ENCODE measurements at regions not wholly inside any gene's neighbourhood (a gene's known extent, or its start where the extent isn't known, plus 50 kb on each side); places are given as distances from the start of the nearest gene placed in this dataset.

DNA sequence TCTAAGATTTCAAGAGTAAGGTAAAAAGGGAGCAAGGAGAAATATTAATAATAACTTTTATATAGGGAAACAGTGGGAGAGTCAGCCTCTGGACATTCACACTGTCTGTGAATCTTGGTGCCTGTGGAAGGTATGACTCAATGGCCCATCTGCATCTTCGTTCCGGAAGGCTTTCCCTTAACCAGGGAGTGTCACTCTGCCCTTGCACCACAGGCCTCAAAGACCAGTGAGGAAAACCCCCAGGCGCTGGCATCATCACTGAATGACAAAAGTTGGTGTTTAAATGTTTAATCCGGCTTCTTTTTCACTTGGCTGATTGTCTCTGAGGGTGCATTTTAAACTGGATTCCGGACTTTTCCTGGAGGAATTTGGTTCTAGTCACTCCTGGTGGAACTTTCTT lies 522.4 kb upstream of the TLE4 start:
- no peak for FAIRE-seq
- no peaks in the 10 kb centered on the region for H3K36me3 ChIP-seq (ENCODE audit: control insufficient read depth in 3 of 3, insufficient read depth in 2 of 3, low read depth in 1 of 3, low read length in 3 of 3)
- H3K9me3 ChIP-seq (ENCODE audit: control insufficient read depth in 2 of 2, insufficient read depth in 1 of 2, low read depth in 1 of 2, low read length in 1 of 2): no peaks in the 10 kb centered on the region
- no peak overlapping the region for H3K4me3 ChIP-seq (ENCODE audit: low read depth in 1 of 3, low read length in 3 of 3)
- WGBS, 3 donors: 74 to 80% (median 74%) methylated on average over 5 of the region's 5 CpGs
- no peak overlapping the region for H3K27ac ChIP-seq (ENCODE audit: low read depth in 1 of 3, low read length in 2 of 3)
- H3K4me1 ChIP-seq (ENCODE audit: control insufficient read depth in 3 of 3, insufficient read depth in 2 of 3, low read depth in 1 of 3, low read length in 2 of 3): no peaks in the 10 kb centered on the region
- no peak for DNase-seq
- no peaks in the 10 kb centered on the region for H3K27me3 ChIP-seq (ENCODE audit: control insufficient read depth in 3 of 3, insufficient read depth in 3 of 3, low read length in 3 of 3)

DNA sequence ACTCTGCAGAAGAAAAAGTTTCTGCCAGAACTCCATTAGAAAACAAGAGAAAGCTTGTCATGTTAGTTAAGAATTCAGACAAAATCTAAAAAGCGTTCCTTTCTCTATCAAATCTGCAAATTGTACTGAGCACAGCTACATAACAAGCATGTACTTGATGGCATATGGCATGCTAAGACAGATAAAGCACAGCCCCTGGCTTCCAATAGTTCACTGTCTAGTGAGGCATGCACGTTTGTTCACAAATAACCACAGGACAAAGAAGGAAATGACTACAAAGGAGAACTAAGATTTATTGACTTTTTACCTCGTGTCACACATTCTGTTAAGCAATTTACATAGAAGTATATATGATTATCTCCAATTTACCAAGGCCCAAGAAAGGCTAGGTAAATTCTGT lies 518.2 kb upstream of the TLE4 start:
- no peaks in the 10 kb centered on the region for H3K27me3 ChIP-seq (ENCODE audit: control insufficient read depth in 3 of 3, insufficient read depth in 3 of 3, low read length in 3 of 3)
- H3K9me3 ChIP-seq (ENCODE audit: control insufficient read depth in 2 of 2, insufficient read depth in 1 of 2, low read depth in 1 of 2, low read length in 1 of 2): no peaks in the 10 kb centered on the region
- DNase-seq (no peak), FAIRE-seq (no peak)
- 30 to 51% (median 30%) methylated on average over 3 of the region's 3 CpGs for WGBS, 3 donors
- no peak overlapping the region for H3K4me3 ChIP-seq (ENCODE audit: low read depth in 1 of 3, low read length in 3 of 3)
- no peak overlapping the region for H3K27ac ChIP-seq (ENCODE audit: low read depth in 1 of 3, low read length in 2 of 3)
- H3K4me1 ChIP-seq (ENCODE audit: control insufficient read depth in 3 of 3, insufficient read depth in 2 of 3, low read depth in 1 of 3, low read length in 2 of 3): no peaks in the 10 kb centered on the region
- H3K36me3 ChIP-seq (ENCODE audit: control insufficient read depth in 3 of 3, insufficient read depth in 2 of 3, low read depth in 1 of 3, low read length in 3 of 3): no peaks in the 10 kb centered on the region

DNA sequence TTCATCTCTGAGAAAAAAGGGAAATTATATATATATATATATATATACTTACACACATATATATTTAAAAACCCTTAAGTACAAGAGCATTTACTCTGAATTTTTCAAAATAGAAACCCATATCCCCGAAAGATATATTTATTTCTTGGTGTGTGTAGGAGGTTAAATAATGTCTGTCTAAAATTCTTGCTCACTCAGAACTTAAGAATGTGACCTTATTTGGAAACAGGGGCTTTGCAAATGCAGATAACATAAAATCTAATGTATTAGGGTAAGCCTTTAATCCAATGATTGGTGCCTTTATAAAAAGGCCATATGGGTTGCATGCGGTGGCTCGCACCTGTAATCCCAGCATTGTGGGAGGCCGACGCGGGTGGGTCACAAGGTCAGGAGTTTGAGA lies 517.3 kb upstream of the TLE4 start:
- FAIRE-seq: no peak
- Histone ChIP-seq H3K36me3 (ENCODE audit: control insufficient read depth in 3 of 3, insufficient read depth in 2 of 3, low read depth in 1 of 3, low read length in 3 of 3) (no peaks in the 10 kb centered on the region), H3K4me1 (ENCODE audit: control insufficient read depth in 3 of 3, insufficient read depth in 2 of 3, low read depth in 1 of 3, low read length in 2 of 3) (no peaks in the 10 kb centered on the region), H3K27me3 (ENCODE audit: control insufficient read depth in 3 of 3, insufficient read depth in 3 of 3, low read length in 3 of 3) (no peaks in the 10 kb centered on the region), H3K9me3 (ENCODE audit: control insufficient read depth in 2 of 2, insufficient read depth in 1 of 2, low read depth in 1 of 2, low read length in 1 of 2) (no peaks in the 10 kb centered on the region), H3K4me3 (ENCODE audit: low read depth in 1 of 3, low read length in 3 of 3) (no peak overlapping the region), H3K27ac (ENCODE audit: low read depth in 1 of 3, low read length in 2 of 3) (no peak overlapping the region)
- 92 to 94% (median 92%) methylated on average over 6 of the region's 6 CpGs for WGBS, 3 donors
- no peak for DNase-seq

DNA sequence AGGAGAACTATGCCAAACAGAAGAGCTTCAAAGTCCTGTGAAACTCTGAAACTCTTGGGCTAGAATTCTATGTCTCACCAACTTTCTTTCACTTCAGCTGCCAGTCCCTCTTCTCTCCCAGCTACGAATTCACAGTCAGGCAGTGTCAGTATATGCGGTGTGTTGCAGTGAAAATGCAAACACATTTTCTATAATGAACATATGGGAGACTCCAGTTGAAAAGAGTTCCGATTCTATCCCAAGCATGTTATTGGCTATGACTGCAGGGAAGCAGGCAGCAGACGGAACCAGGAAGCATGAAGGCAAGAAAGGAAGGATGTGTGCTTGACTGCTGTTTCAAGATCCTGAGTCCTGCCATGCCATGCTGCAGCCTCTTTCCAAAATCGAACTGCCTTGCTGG lies 515.7 kb upstream of the TLE4 start:
- Histone ChIP-seq H3K4me3 (ENCODE audit: low read depth in 1 of 3, low read length in 3 of 3) (no peak overlapping the region), H3K36me3 (ENCODE audit: control insufficient read depth in 3 of 3, insufficient read depth in 2 of 3, low read depth in 1 of 3, low read length in 3 of 3) (no peaks in the 10 kb centered on the region)

DNA sequence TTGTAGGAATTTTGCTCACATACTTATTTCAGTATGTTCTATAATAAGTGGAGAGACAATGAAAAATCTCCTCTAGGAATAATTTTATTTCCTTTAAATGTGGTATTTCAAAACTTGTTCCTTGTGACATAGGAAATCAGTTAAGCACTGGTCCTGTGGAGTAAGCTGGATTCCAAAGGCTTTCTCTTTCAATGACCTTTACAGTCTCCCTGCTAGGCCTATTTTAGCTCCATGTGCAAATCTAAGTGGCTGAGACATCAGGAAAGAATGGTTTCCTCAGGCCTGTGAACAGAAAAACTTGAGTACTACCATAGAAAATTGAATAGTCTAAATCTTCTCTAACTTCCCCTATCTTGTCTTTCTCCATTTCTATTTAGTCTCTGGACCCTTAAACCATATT lies 514.2 kb upstream of the TLE4 start:
- no peak overlapping the region for H3K27ac ChIP-seq (ENCODE audit: low read depth in 1 of 3, low read length in 2 of 3)
- DNase-seq (no peak), FAIRE-seq (no peak)
- H3K36me3 ChIP-seq (ENCODE audit: control insufficient read depth in 3 of 3, insufficient read depth in 2 of 3, low read depth in 1 of 3, low read length in 3 of 3): no peaks in the 10 kb centered on the region
- no peak overlapping the region for H3K4me3 ChIP-seq (ENCODE audit: low read depth in 1 of 3, low read length in 3 of 3)
- H3K9me3 ChIP-seq (ENCODE audit: control insufficient read depth in 2 of 2, insufficient read depth in 1 of 2, low read depth in 1 of 2, low read length in 1 of 2): no peaks in the 10 kb centered on the region
- H3K4me1 ChIP-seq (ENCODE audit: control insufficient read depth in 3 of 3, insufficient read depth in 2 of 3, low read depth in 1 of 3, low read length in 2 of 3): no peaks in the 10 kb centered on the region
- no peaks in the 10 kb centered on the region for H3K27me3 ChIP-seq (ENCODE audit: control insufficient read depth in 3 of 3, insufficient read depth in 3 of 3, low read length in 3 of 3)

More for the DNA sequence above, 515.7 kb upstream of the TLE4 start:
- H3K9me3 ChIP-seq (ENCODE audit: control insufficient read depth in 2 of 2, insufficient read depth in 1 of 2, low read depth in 1 of 2, low read length in 1 of 2): no peaks in the 10 kb centered on the region
- FAIRE-seq: no peak
- 70 to 85% (median 70%) methylated on average over 5 of the region's 5 CpGs for WGBS, 3 donors
- DNase-seq: no peak
- no peak overlapping the region for H3K27ac ChIP-seq (ENCODE audit: low read depth in 1 of 3, low read length in 2 of 3)
- no peaks in the 10 kb centered on the region for H3K4me1 ChIP-seq (ENCODE audit: control insufficient read depth in 3 of 3, insufficient read depth in 2 of 3, low read depth in 1 of 3, low read length in 2 of 3)
- H3K27me3 ChIP-seq (ENCODE audit: control insufficient read depth in 3 of 3, insufficient read depth in 3 of 3, low read length in 3 of 3): no peaks in the 10 kb centered on the region

DNA sequence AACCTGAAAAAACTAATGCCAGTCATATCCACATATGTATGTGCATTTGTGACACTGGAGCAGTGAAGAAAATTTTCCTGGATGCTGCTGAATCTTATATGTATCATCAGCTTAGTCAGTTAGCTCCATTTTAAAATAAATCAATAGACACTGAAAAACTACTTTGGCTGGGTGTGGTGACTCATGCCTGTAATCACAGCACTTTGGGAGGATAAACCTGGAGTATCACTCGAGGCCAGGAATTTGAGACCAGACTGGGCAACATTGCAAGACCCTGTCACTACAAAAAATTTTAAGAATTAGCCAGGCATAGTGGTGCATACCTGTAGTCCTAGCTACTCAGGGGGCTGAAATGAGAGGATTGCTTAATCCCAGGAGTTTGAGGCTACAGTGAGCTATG lies 511.0 kb upstream of the TLE4 start:
- no peaks in the 10 kb centered on the region for H3K36me3 ChIP-seq (ENCODE audit: control insufficient read depth in 3 of 3, insufficient read depth in 2 of 3, low read depth in 1 of 3, low read length in 3 of 3)
- H3K9me3 ChIP-seq (ENCODE audit: control insufficient read depth in 2 of 2, insufficient read depth in 1 of 2, low read depth in 1 of 2, low read length in 1 of 2): no peaks in the 10 kb centered on the region
- no peak overlapping the region for H3K4me3 ChIP-seq (ENCODE audit: low read depth in 1 of 3, low read length in 3 of 3)
- H3K27ac ChIP-seq (ENCODE audit: low read depth in 1 of 3, low read length in 2 of 3): no peak overlapping the region
- no peak for DNase-seq
- H3K27me3 ChIP-seq (ENCODE audit: control insufficient read depth in 3 of 3, insufficient read depth in 3 of 3, low read length in 3 of 3): no peaks in the 10 kb centered on the region
- H3K4me1 ChIP-seq (ENCODE audit: control insufficient read depth in 3 of 3, insufficient read depth in 2 of 3, low read depth in 1 of 3, low read length in 2 of 3): no peaks in the 10 kb centered on the region
- FAIRE-seq: no peak
- WGBS, 3 donors: 19 to 32% (median 30%) methylated on average over 1 of the region's 1 CpG

DNA sequence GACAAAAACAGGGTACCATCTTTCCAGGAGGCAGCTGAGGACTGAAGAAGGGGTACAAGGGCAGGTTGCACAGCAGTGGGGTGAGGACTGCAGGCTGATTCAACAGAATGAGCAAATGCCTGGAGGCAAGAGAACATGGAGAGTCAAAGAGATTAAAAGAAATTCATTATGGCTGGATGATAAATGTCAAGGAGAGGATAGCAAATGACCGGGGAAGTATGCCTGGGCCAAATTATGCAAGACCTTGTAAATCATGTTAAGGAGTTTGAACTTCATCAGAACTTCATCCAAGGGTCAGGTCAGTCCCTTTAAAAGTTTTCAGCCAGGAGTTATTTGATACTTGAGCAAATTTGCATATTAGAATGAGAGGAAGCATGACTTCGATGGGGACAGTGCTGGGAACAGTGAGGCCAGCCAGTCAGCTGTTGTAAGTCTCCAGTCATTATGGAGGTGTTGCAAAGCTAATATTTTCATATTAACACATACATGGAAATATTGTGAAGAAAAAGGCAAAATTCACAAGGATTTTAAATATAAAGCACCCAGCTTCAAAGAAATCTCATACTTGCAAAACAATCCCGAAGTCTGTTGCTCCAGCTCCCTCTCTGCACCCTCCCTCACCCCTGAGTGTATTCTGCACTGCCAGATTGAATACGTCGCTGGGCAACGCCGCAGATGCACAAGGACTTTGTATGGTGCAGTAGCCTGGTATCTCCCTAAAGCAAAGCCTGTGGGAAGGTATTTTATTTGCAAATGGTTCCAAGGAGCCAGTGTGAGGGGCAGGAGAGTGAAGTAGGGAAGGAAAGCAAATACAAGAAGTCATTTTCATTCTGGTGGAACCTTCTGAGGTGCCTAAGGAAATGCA lies 509.8 kb upstream of the TLE4 start:
- Histone ChIP-seq H3K36me3 (ENCODE audit: control insufficient read depth in 3 of 3, insufficient read depth in 2 of 3, low read depth in 1 of 3, low read length in 3 of 3) (no peaks in the 10 kb centered on the region), H3K9me3 (ENCODE audit: control insufficient read depth in 2 of 2, insufficient read depth in 1 of 2, low read depth in 1 of 2, low read length in 1 of 2) (no peaks in the 10 kb centered on the region), H3K27me3 (ENCODE audit: control insufficient read depth in 3 of 3, insufficient read depth in 3 of 3, low read length in 3 of 3) (no peaks in the 10 kb centered on the region), H3K4me3 (ENCODE audit: low read depth in 1 of 3, low read length in 3 of 3) (no peak overlapping the region), H3K4me1 (ENCODE audit: control insufficient read depth in 3 of 3, insufficient read depth in 2 of 3, low read depth in 1 of 3, low read length in 2 of 3) (no peaks in the 10 kb centered on the region), H3K27ac (ENCODE audit: low read depth in 1 of 3, low read length in 2 of 3) (no peak overlapping the region)
- WGBS, 3 donors: 64 to 79% (median 74%) methylated on average over 7 of the region's 7 CpGs
- no peak for FAIRE-seq
- DNase-seq: no peak

DNA sequence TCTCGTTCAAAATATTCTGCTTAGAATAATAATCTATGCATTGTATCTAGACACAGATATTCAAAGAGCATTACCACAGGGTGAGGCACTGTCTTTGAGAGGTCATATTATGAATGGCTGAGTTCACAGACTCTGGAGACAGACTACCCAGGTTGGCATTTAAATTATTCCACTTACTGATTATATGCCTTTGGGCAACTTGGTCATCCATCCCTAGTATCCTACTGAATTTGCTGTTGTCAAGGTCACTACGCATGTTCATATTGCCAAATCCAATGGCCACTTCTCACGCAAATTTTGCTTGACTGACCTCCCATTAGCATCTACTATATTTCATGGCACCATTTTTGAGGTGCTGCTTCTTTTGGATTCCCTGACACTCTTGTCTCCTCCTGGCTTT lies 498.6 kb upstream of the TLE4 start:
- WGBS, 3 donors: 88 to 93% (median 91%) methylated on average over 3 of the region's 3 CpGs
- no peak for FAIRE-seq

DNA sequence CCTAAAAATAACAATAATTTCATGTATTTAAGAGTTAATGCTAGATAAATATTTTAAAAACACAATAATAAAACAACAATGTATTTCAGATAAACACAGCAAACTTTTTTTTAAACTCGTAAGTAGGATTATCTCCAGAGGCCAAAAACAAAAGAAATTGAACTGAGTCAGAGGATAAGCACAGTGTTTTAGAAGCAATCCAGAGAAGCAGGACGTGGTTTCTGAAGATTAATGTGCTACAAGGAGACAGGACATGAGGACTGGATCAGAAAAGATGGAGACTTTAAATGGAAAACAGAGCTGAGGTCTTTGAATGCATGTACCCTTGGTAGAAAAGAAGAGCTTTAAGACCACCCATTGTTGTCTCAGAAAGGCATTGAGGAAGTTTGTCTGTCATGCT lies 491.2 kb upstream of the TLE4 start:
- Histone ChIP-seq H3K4me1 (ENCODE audit: control insufficient read depth in 3 of 3, insufficient read depth in 2 of 3, low read depth in 1 of 3, low read length in 2 of 3) (no peaks in the 10 kb centered on the region), H3K36me3 (ENCODE audit: control insufficient read depth in 3 of 3, insufficient read depth in 2 of 3, low read depth in 1 of 3, low read length in 3 of 3) (no peaks in the 10 kb centered on the region), H3K4me3 (ENCODE audit: low read depth in 1 of 3, low read length in 3 of 3) (no peak overlapping the region), H3K27me3 (ENCODE audit: control insufficient read depth in 3 of 3, insufficient read depth in 3 of 3, low read length in 3 of 3) (no peaks in the 10 kb centered on the region), H3K27ac (ENCODE audit: low read depth in 1 of 3, low read length in 2 of 3) (no peak overlapping the region), H3K9me3 (ENCODE audit: control insufficient read depth in 2 of 2, insufficient read depth in 1 of 2, low read depth in 1 of 2, low read length in 1 of 2) (no peaks in the 10 kb centered on the region)
- WGBS, 3 donors: 31 to 38% (median 37%) methylated on average over 2 of the region's 2 CpGs
- FAIRE-seq (no peak), DNase-seq (no peak)

More for the DNA sequence above, 498.6 kb upstream of the TLE4 start:
- Histone ChIP-seq H3K27ac (ENCODE audit: low read depth in 1 of 3, low read length in 2 of 3) (no peak overlapping the region), H3K36me3 (ENCODE audit: control insufficient read depth in 3 of 3, insufficient read depth in 2 of 3, low read depth in 1 of 3, low read length in 3 of 3) (no peaks in the 10 kb centered on the region), H3K4me3 (ENCODE audit: low read depth in 1 of 3, low read length in 3 of 3) (no peak overlapping the region), H3K9me3 (ENCODE audit: control insufficient read depth in 2 of 2, insufficient read depth in 1 of 2, low read depth in 1 of 2, low read length in 1 of 2) (peaks cover 0 to 3% of the 10 kb centered on the region in 2 donors), H3K4me1 (ENCODE audit: control insufficient read depth in 3 of 3, insufficient read depth in 2 of 3, low read depth in 1 of 3, low read length in 2 of 3) (no peaks in the 10 kb centered on the region), H3K27me3 (ENCODE audit: control insufficient read depth in 3 of 3, insufficient read depth in 3 of 3, low read length in 3 of 3) (no peaks in the 10 kb centered on the region)
- no peak for DNase-seq

Measured in small intestine (tissue), 7 donors.